ENCODE measurements at regions not wholly inside any gene's neighbourhood (a gene's known extent, or its start where the extent isn't known, plus 50 kb on each side); places are given as distances from the start of the nearest gene placed in this dataset.

DNA sequence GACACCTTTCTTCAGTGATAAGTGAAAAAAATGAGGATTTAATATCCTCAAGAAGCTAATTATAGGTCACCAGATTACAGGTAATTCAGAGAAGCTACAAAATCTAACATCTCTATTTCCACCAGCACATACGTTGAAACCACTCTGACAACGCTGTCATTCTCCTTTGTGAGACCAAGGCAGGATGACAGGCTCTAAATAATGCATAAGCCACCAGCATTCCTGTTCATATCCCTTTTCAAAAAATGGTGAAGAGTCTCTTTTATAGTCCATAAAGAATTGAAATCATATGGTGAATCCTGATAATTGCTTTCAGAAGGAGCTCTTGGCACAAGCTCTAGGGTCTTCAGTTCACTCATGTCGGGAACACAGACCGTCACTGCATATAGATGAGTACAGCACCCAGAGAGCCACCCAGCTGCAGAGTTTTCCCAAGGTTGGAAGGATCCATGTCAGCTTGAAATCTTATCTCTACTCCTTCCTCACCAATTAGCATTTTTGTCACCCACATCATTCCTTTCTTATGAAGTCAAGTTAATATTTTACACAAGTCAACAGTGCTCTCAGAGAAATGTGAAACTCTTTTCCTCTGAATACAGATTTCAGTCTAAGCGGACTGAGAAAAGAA lies 431.4 kb downstream of the TBC1D4 start:
- no peak for DNase-seq (ENCODE audit: low read depth)

DNA sequence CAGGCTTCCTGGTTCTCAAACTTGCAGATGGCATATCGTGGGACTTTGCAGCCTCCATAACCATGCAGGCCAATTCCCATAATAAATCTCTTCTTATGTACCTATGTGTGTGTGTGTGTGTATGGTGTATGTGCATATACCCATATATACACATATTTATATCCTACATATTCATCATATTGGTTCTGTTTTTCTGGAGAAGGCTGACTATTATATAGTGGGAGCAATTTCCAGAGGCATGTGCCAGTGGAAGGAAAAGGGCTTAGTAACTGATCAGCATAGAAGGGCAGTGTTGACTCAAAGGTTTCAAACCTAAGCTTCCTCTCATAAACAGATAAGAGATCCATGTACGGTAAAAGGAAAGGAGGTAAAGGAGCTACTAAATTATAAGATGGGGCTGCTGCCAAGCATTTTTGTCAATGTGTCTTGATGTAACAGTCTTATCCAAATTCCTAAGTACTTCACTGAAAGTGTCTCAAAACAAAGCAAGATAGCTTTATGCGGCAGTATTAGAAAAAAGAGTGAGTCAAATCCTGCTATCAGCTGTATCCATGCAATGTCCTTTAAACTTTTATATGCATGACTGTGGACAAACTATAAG lies 432.1 kb downstream of the TBC1D4 start:
- no peak for DNase-seq (ENCODE audit: low read depth)

DNA sequence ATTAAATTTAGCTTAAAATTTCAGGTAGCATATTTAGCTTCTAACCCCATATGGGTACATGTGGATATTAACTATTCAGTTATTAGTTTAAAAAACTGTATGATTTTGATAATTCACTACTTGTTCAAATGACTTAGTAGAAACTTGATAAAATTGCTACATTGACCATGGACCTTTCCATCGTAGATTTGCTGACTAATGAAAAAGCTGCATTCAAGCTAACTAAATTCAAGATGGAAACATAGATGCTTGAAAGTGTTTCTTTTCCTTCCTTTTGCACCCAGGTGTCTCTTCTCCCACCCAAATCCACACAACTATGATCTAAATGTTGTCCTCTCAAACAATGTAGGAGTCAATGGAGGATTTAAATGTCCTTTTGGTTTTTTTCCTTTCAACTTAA lies 439.2 kb downstream of the TBC1D4 start:
- DNase-seq (ENCODE audit: low read depth), result no peak

DNA sequence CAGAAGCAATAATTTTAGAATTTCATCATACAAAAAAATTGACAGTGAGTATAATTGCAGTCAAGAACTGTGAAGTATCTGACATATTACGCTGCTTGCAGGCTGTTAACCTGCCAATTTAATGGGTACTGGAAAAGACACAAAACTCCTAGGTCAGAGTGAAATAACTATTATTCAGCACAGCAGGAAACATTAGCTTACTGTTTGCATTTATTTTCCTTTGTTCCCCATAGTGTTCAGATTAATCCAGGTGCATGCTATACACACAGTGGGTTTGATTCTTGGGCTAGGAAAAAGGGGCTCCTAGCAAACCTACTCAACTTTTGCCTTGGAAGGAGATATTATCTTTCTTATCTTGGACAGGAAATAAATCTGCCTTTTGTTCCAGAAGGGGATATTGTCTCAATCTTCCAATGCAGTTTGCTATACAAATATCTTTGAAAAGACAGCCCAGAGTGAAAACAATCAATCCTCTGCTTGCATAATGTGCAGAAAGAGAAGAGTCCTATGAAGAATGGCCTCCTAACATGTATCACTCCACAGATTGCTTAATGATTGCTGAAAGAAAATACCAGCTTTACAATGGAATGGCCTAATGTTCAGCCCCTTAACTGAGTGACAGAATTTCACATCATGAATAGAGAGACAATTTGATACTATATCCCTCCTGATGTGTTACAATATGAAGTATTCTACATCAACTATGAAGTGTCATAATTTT lies 443.4 kb downstream of the TBC1D4 start:
- DNase-seq (ENCODE audit: low read depth), result no peak

DNA sequence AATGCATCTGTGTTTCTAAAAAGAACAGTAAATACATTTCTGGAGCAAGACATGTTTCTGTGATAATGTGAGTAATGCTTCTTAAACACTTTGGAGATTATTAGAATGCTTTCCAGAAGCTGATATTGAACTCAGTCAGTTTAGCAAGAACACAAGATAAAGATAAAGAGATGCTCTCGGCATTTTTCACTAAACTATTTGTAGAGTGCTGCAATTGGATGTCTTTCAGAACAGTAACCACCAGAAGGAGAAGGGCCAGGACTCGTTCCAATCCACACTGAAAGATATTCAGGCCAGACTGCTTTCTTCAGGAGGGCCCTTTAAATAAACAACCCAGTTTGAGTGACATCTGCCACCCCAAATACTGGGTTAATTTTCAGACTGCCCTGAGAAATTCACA lies 456.0 kb downstream of the TBC1D4 start:
- no peak for DNase-seq (ENCODE audit: low read depth)

DNA sequence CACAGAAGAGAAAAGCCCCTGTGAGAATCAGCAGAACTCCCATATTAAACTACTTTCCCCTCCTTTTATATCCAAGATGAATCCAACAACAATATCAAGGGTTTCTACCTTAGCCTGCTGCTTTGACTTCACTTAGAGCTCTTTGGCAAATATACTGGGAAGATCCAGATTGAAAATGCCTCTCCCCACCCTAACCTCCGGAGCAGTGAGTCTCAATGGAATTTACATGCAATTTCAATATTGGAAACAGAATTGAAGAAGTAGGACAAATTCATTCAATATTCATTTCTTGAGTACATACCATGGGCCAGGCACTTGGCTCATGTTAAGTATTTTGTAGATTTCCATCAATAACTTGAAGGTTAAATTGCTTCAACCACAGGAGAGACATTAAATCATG lies 457.4 kb downstream of the TBC1D4 start:
- DNase-seq (ENCODE audit: low read depth), result no peak

DNA sequence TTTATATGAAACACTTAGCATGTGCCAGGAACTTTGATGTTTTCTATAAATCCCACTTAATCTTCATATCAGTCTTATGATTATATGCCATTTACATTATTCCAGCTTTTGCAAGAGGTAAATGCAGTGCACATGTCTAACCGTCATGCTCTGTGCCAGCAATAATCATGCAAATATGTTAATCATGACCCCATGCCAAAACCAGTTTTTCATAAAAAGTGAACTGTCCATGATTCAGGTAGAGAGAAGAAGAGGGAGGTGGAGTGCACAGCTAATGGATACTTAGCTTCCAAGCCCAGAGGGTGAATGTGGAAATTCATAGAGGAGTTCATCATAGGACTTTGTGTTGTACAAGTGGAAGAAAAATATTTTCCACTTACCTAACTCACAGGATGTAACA lies 458.4 kb downstream of the TBC1D4 start:
- no peak for DNase-seq (ENCODE audit: low read depth)

DNA sequence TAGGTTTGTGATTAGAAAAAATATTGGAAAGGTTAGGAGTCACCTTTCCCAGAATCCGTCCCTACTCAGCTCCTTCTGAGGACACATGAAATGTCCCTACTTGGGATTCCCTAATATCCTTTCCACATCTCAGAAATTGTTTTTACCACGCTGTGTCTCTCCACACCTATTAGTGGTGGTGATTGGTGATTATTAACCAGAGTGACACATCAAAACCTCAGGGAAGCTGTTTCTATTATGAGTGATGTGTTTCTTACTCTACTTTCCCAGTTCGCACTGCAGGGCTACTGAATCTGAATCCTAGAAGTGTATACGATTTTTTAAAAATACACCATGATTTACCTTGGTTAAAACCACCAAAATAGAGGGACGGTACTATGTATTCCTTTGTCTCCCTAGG lies 460.8 kb downstream of the TBC1D4 start:
- no peak for DNase-seq (ENCODE audit: low read depth)

DNA sequence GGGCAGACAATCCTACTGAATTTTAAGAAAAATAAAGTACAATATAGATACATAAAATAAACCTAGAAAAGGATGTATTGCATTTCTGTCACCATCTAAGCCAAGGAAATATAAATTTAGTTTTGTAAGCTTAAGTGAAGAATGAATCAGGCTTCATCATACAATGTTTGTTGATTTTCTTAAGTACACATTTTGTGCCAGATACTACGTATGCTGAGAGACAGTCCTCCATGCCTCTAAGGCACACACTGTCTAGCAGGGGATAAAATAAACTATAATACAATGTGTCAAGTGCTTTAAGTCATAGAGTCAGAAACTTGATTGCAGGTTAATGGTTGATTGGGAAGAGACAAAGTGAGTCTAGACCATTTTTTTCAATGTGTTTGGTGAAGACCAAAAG lies 465.7 kb downstream of the TBC1D4 start:
- no peak for DNase-seq (ENCODE audit: low read depth)

DNA sequence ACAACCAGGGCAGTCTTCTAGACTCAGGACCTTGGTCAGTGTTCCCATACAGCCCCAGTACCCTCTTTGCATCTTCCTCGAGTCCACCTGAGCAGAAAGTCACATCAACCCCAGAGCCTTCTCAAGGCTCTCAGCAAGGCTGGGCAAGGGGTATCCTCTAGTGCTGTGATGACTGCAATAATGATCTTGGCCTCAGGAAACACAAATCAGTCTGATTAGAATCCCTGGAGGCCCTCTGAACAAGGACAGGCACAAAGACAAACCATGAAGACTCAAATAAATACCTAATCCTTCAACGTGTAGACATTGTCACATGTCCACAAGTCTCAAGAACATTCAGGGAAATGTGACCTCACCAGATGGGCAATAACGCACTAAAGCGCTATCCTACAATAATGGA lies 468.2 kb downstream of the TBC1D4 start:
- DNase-seq (ENCODE audit: low read depth), result no peak

DNA sequence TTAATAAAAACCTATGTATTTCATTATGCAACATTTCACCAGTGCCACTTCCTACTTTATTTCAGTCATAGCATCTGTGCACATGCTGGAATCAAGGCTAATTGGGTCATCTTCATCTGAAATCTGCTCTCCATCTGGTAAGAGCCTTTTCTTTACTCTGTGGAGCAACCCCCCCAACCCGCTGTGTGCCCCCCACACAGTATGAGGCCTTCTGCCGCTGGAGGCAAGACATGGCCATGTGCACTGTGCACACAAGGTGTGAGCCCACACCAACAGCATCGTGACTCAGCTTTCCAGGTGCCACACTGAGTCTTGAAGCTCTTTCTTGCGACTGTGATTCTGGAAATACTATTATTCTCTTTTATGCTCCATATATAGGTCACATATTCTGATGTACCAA lies 471.0 kb downstream of the TBC1D4 start:
- DNase-seq (ENCODE audit: low read depth), result no peak

DNA sequence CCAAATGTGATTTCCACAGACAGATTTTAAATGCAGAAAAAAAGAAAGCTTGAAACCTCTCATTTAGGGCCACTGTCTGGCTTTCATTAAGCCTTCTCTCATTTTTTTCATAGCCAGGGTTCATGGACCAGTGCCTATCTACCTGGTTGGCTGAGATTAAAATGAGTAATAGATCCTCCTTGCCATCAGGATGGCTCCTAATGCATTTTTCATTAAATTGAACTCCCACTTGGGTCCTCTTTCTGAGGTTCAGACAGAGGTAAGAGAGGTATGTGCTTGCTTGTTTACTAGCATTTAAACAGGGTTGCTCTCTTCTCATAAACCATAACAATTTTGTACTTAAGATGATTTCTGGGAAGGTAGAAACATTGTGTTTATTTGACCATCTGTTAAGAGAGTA lies 473.0 kb downstream of the TBC1D4 start:
- DNase-seq (ENCODE audit: low read depth), result no peak

DNA sequence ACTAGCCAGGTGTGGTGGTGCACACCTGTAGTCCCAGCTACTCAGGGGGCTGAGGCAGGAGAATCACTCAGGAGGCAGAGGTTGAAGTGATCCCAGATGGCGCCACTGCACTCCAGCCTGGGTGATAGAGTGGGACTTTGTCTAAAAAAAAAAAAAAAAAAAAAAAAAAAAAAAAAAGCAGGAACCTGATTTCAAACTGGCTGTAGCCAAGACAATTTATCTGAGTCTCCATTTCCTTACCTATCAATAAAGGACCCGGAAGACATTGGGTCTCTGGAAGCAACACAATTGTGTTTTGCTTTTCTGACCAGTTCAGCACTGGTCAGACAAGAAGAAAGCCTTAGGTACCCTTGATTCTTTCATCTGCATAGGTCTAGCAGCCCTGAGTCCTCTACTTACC lies 491.0 kb downstream of the TBC1D4 start:
- DNase-seq (ENCODE audit: low read depth), result no peak

DNA sequence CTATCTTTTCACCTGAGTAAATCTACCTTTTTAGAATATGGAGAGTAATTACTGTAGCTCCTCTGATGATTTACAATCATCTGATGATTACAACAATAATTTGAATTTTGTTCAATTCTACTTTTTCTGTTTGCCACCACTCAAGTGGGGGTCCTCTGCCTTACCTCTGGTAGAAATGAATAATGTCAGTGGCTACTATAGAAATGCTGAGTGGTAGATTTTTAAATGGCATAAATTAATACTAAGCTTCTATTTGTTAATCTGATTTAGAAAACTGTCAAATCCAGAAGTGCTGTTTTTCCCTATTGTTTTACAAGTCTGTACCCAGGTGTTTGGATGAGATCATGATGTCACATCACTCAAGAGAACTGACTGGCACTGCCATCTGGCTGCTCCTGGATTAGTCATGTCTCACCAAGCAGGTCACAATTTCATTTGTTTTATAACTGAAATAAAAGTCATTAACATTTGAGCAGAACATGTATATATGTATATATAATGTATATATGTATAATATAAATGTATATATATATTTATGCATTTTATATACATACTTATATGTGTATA lies 494.8 kb downstream of the TBC1D4 start:
- DNase-seq (ENCODE audit: low read depth), result no peak

DNA sequence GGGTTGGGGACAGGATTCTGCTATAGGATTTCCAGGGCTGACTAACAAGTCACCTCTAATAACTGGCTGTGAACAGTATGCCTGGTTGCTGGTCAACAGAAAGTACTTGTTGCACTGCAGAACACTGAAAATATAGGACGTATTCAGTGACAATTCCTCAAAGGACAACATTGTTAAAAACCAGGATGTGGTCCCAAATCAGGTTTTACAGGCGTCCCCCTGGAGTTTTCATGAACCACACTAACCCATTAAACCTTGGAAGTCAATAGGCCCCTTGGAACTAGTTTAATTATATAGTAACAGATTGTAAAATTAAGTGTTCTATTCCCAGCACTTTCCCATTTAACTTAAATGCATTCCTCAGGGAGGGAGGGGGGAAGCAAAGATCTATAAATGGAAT lies 495.4 kb downstream of the TBC1D4 start:
- DNase-seq (ENCODE audit: low read depth), result no peak

DNA sequence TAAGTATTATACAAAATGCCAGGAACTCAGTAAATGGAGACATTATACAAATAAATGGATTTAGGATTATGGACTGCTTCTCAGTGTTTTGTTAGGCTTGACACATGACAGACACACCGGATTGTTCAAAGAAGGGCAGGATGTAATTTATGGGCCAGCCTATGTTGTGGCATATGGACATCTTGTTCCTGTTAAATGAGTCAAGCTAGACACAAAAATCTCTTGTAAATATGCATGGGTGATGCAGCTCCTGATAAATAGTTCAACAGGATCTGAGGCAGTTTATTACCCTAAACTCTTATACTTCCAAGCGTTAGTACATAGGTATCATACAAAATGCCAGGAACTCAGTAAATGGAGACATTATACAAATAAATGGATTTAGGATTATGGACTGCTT lies 502.3 kb downstream of the TBC1D4 start:
- DNase-seq (ENCODE audit: low read depth), result no peak

DNA sequence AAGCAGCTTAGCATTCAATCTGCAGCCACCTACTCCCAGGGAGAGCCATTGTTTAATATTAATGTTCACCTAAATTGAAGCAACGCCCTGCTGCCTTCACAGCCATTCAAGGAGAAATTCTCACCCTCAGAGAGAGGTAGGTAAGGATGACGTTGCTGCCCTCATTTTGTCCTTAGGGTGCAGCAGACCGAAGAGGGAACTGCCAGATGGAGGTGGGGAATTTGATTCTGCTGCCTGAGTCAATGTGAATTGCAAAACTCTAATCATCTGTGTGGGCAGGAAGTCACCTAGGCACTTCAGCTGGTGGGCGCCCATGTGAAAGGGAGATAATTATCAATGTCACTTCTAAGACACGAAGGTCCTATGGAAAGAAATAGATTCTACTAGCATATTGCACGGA lies 503.4 kb downstream of the TBC1D4 start:
- no peak for DNase-seq (ENCODE audit: low read depth)

DNA sequence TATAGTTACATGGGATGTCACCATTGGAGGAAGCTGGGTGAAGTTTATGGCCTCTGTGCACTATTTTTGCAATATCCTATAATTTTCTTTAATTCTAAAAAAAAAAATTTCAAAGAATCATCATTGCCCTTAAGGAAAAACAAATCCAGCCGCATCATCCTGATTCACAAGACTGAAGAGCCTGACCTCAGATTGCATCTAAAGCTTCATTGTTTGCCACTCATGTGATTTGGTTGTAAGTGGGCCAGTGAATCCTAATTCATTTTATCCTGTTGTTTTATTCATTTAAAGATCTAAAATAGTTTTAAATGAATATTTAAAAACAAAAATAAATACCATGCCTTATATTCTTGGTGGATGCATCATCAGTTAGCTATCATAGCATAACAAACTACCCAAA lies 504.5 kb downstream of the TBC1D4 start:
- no peak for DNase-seq (ENCODE audit: low read depth)

DNA sequence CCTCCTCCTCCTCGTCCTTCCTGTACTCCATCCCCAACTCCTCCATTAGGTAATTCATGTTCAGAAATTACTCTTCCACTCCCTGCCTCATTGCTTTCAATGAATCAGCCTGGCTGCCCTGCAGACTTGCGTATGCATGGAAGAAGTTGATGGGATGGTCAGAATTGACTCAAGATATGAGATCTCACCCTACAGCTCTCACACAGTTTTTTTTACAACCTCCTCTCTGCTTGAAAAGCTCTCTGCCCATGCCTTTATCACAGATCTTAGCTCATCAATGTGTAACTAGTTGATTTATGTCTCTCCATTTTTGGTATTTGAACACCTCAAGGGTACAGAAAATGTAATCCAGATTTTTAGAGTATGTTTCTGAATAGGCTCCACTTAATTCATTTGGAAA lies 506.9 kb downstream of the TBC1D4 start:
- DNase-seq (ENCODE audit: low read depth), result no peak

DNA sequence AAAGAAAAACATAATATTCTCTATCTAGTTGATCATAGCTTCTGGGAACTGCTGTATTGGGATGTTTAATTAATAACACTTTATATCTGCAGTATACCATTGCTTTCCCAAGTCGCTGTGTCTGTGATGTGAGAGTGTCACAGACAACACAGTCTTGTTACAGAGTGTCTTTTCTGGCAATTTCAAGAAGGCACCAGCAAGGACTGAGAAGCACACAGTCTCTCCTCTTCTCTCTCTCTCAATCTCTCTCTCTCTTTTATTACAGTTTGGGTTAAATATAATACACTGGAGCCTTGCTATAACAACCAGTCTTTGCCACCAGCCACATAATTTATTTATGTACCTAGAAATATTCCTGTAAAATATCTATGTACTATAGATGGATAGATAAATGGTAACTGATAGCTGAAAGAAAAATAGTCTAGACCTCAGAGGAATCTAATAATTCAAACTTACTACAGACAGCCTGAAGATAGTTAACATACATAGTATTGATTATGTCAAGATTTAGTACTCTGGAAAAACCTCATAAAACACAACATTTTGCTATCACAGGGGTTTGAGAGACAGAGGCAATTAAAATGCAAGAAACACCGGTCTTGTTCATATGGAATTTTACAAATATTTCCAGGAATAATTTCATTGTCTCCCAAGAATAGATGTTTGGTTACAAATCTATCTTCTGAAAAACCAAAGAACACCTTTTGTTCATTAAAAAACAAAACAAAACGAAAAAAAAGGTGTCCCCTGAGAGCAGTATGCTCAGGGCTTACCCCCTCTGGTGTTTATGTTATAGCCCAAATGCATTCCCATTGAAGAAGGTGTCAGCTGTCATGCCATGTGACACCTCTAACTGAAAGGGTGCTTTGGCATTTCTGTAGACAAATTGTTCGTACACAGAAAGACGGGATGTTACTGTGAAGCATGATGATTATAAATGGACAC lies 507.8 kb downstream of the TBC1D4 start:
- DNase-seq (ENCODE audit: low read depth), result no peak

DNA sequence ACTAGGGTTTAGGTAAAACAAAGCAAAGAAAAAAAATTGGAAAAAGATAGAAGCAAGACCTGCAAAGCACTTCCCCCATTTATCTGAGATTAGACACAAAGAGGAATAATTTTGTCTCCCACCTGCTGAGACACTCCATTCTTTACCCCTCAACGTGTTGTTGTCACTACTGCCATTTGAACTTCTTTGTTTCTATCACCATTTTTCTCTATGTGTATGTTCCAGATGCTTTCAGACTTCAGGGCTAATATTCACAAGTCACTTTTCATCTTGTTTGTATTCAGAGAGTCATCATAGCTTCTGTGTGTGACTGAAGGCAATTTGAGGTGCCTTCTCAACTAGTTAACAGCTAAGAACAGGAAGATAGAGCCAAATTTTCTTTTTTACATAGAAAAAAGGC lies 512.5 kb downstream of the TBC1D4 start:
- DNase-seq (ENCODE audit: low read depth), result no peak

DNA sequence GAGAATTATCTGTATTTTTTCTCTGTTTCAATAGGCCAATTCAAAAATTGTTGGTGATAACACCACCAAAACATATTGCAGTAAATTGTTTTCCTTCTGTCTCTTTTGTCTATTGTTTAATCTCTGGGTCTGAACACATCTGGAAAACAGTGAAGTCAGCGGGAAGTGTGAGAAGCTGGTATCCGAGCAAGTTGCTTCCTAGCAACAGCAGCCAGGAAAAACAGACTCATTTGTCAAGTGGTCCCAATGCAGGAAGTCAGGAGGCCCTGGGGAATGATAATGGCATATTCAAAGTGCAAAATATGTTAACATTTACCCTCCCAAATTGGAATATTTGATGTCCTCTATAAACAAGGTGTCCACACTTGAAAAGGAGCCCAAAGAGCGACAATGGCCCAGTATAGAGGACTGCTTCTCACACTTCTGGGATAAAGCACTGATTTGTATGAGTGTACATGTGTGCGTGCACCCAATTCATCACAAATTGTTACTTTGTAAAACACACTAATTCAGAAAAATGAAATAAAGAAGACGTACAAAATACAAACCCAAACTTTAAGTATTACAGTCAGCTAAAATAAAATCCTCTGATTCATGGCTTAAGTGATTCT lies 515.0 kb downstream of the TBC1D4 start:
- no peak for DNase-seq (ENCODE audit: low read depth)

Measured in stimulated activated CD8-positive, alpha-beta memory T cell treated with anti-CD3 and anti-CD28 coated beads, Interleukin-15, amount 100 ng/mL, for 24 hours (primary cell).